ENCODE measurements at regions not wholly inside any gene's neighbourhood (a gene's known extent, or its start where the extent isn't known, plus 50 kb on each side); places are given as distances from the start of the nearest gene placed in this dataset.

DNA sequence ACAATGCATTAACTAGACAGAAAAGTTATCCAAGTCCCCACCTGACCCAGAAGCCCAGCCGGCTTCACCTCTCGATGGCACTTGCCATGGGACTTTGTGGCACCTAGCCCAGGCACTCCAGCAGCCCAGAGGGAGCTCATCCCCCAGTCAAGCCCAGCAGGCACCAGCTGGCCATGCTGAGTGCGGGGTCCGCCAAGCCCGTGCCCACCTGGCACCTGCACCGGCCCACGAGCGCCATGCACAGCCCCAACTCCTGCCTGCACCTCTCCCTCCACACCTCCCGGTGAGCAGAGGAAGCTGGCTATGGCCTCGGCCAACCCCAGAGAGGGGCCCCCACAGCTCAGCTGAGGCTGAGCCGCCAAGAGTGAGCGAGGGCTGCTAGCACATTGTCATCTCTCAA lies 1759.1 kb downstream of the OLFM4 start:
- TF ChIP-seq, protein P1, sequence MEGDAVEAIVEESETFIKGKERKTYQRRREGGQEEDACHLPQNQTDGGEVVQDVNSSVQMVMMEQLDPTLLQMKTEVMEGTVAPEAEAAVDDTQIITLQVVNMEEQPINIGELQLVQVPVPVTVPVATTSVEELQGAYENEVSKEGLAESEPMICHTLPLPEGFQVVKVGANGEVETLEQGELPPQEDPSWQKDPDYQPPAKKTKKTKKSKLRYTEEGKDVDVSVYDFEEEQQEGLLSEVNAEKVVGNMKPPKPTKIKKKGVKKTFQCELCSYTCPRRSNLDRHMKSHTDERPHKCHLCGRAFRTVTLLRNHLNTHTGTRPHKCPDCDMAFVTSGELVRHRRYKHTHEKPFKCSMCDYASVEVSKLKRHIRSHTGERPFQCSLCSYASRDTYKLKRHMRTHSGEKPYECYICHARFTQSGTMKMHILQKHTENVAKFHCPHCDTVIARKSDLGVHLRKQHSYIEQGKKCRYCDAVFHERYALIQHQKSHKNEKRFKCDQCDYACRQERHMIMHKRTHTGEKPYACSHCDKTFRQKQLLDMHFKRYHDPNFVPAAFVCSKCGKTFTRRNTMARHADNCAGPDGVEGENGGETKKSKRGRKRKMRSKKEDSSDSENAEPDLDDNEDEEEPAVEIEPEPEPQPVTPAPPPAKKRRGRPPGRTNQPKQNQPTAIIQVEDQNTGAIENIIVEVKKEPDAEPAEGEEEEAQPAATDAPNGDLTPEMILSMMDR (IDR thresholded peaks at IDR 0.05), result no peak
- TF ChIP-seq EP300 (IDR thresholded peaks at IDR 0.05), result no peak

Measured in suprapubic skin (tissue), 3 donors.